ENCODE measurements at regions not wholly inside any gene's neighbourhood (a gene's known extent, or its start where the extent isn't known, plus 50 kb on each side); places are given as distances from the start of the nearest gene placed in this dataset.
"Not testable (repeated sequence)": the region's sequence is repeated elsewhere in the genome, so short reads cannot be mapped to it uniquely, and the experiment has no call there.

- no peak for TF ChIP-seq CTCF (IDR thresholded peaks at IDR 0.05; ENCODE audit: control insufficient read depth, extremely low read depth, insufficient read depth)
- no peak overlapping the region for H3K4me3 ChIP-seq (ENCODE audit: low read depth, low read length)
Measured at GRCh38 chr7:13111230-13111629, 423.8 kb downstream of the ARL4A start.

GRCh38 chr7:13114240-13114639, 426.8 kb downstream of the ARL4A start:
- DNase-seq (ENCODE audit: low read depth); H3K4me3 ChIP-seq (ENCODE audit: low read depth, low read length): not testable (repeated sequence)

More at GRCh38 chr7:13111230-13111629, 423.8 kb downstream of the ARL4A start:
- DNase-seq (ENCODE audit: low read depth), result no peak

- no peak overlapping the region for H3K4me3 ChIP-seq (ENCODE audit: low read depth, low read length)
- no peak for DNase-seq (ENCODE audit: low read depth)
- TF ChIP-seq CTCF (IDR thresholded peaks at IDR 0.05; ENCODE audit: control insufficient read depth, extremely low read depth, insufficient read depth), result no peak
Measured at GRCh38 chr7:13115157-13115772, 427.8 kb downstream of the ARL4A start.

- TF ChIP-seq CTCF (IDR thresholded peaks at IDR 0.05; ENCODE audit: control insufficient read depth, extremely low read depth, insufficient read depth), result no peak
- no peak overlapping the region for H3K4me3 ChIP-seq (ENCODE audit: low read depth, low read length)
- no peak for DNase-seq (ENCODE audit: low read depth)
Measured at GRCh38 chr7:13115855-13116254, 428.4 kb downstream of the ARL4A start.

- H3K4me3 ChIP-seq (ENCODE audit: low read depth, low read length), result no peak overlapping the region
- TF ChIP-seq CTCF (IDR thresholded peaks at IDR 0.05; ENCODE audit: control insufficient read depth, extremely low read depth, insufficient read depth), result peak; percentile 63
- no peak for DNase-seq (ENCODE audit: low read depth)
Measured at GRCh38 chr7:13117103-13117502, 429.7 kb downstream of the ARL4A start.

- no peak overlapping the region for H3K4me3 ChIP-seq (ENCODE audit: low read depth, low read length)
- DNase-seq (ENCODE audit: low read depth), result no peak
- no peak for TF ChIP-seq CTCF (IDR thresholded peaks at IDR 0.05; ENCODE audit: control insufficient read depth, extremely low read depth, insufficient read depth)
Measured at GRCh38 chr7:13117592-13117991, 430.2 kb downstream of the ARL4A start.

- H3K4me3 ChIP-seq (ENCODE audit: low read depth, low read length); DNase-seq (ENCODE audit: low read depth): not testable (repeated sequence)
Measured at GRCh38 chr7:13124629-13125028, 437.2 kb downstream of the ARL4A start.

- TF ChIP-seq CTCF (IDR thresholded peaks at IDR 0.05; ENCODE audit: control insufficient read depth, extremely low read depth, insufficient read depth), result no peak
- no peak for DNase-seq (ENCODE audit: low read depth)
- no peak overlapping the region for H3K4me3 ChIP-seq (ENCODE audit: low read depth, low read length)
Measured at GRCh38 chr7:13126347-13126746, 438.9 kb downstream of the ARL4A start.
